HCT116 (cell line): ENCODE measurements at regions not wholly inside any gene's neighbourhood (a gene's known extent, or its start where the extent isn't known, plus 50 kb on each side); places are given as distances from the start of the nearest gene placed in this dataset.

Source experiments
- CEBPB ChIP-seq: IDR thresholded peaks from 2 replicates; pipeline ENCODE4 v1.6.1; 2012; ENCODE audit warnings: low read depth
- CTCF ChIP-seq, 3 experiments: fragments of 200-600 bp in 1 of 3; sonication (generic) in 1 of 3; IDR thresholded peaks in 2 of 3; conservative IDR thresholded peaks in 1 of 3; 2 replicates each; pipeline ENCODE4 v1.5.1; 2012 to 2017; ENCODE audit warnings: low read depth in 2 of 3, low read length in 2 of 3, antibody characterized with exemption in 1 of 3, borderline replicate concordance in 1 of 3, control low read depth in 1 of 3, mild to moderate bottlenecking in 1 of 3, mixed read lengths in 1 of 3, mixed run types in 1 of 3, moderate library complexity in 1 of 3; ENCODE audit not compliant: insufficient read depth in 1 of 3
- EZH2 ChIP-seq: fragments of 200-600 bp; sonication (generic); IDR thresholded peaks from 2 replicates; pipeline ENCODE4 v1.6.1; 2017; ENCODE audit warnings: antibody characterized with exemption, mixed run types
- EZH2phosphoT487 ChIP-seq: fragments of 200-600 bp; IDR thresholded peaks from 2 replicates; pipeline ENCODE4 v1.6.1; 2018; ENCODE audit warnings: antibody characterized with exemption, borderline replicate concordance
- MAX ChIP-seq: IDR thresholded peaks from 2 replicates; pipeline ENCODE4 v1.6.1; 2012
- POLR2A ChIP-seq: IDR thresholded peaks from 2 replicates; pipeline ENCODE4 v1.7.0; 2011; ENCODE audit warnings: borderline replicate concordance; ENCODE audit not compliant: insufficient read depth, insufficient read length; ENCODE audit errors: extremely low read depth
- REST ChIP-seq: IDR thresholded peaks from 2 replicates; pipeline ENCODE4 v1.6.1; 2012; ENCODE audit warnings: low read depth
- SIN3A ChIP-seq: IDR thresholded peaks from 2 replicates; pipeline ENCODE4 v1.6.1; 2012; ENCODE audit warnings: low read depth
- SP1 ChIP-seq: IDR thresholded peaks from 2 replicates; pipeline ENCODE4 v1.6.1; 2012; ENCODE audit warnings: low read depth

- no peak for TF ChIP-seq MAX
- TF ChIP-seq SP1: no peak
- TF ChIP-seq CTCF (IDR thresholded peaks at IDR 0.05 in 2 of 3, conservative IDR thresholded peaks at IDR 0.05 in 1 of 3; ENCODE audit: borderline replicate concordance in 1 of 3, insufficient read depth in 1 of 3, low read depth in 2 of 3, low read length in 2 of 3): no peak
- TF ChIP-seq POLR2A: no peak
- TF ChIP-seq EZH2phosphoT487: no peak
- no peak for TF ChIP-seq EZH2
- no peak for TF ChIP-seq SIN3A
- TF ChIP-seq REST: no peak
- no peak for TF ChIP-seq CEBPB
Measured at GRCh38 chr5:128646176-128646575, 108.1 kb upstream of the FBN2 start.
